Stomach (tissue), 8 donors: ENCODE measurements at regions not wholly inside any gene's neighbourhood (a gene's known extent, or its start where the extent isn't known, plus 50 kb on each side); places are given as distances from the start of the nearest gene placed in this dataset.

Source experiments
- DNase-seq, 2 donors: peaks; one replicate each; pipeline versions ENCODE4 v3.0.0 to v3.0.0-alpha.2; 2013 to 2019
- H3K27ac ChIP-seq, 5 donors: fragments of 200-600 bp in 4 of 5; sonication (generic) in 4 of 5; one replicate each; pipeline ENCODE4 v1.5.1; 2013 to 2019; ENCODE audit warnings: mild to moderate bottlenecking in 1 of 5, moderate library complexity in 1 of 5
- H3K27me3 ChIP-seq, 3 donors: fragments of 200-600 bp; sonication (generic); one replicate each; pipeline ENCODE4 v1.5.1; 2017 to 2019; ENCODE audit warnings: mixed run types in 1 of 3
- H3K36me3 ChIP-seq, 4 donors: fragments of 200-600 bp; sonication (generic); 1 replicate in 3 of 4; 2 replicates in 1 of 4; pipeline ENCODE4 v1.5.1; 2016 to 2019
- H3K4me1 ChIP-seq, 4 donors: fragments of 200-600 bp; sonication (generic); one replicate each; pipeline ENCODE4 v1.5.1; 2016 to 2019
- H3K4me3 ChIP-seq, 4 donors: fragments of 200-600 bp; sonication (generic) in 3 of 4; one replicate each; pipeline ENCODE4 v1.5.1; 2016 to 2019; ENCODE audit warnings: mild to moderate bottlenecking in 1 of 4
- H3K9me3 ChIP-seq, 4 donors: fragments of 200-600 bp; sonication (generic); one replicate each; pipeline ENCODE4 v1.5.1; 2016 to 2019
- CTCF ChIP-seq, 7 experiments: fragments of 450-650 bp in 4 of 7; fragments of 200-600 bp in 3 of 7; sonication (generic) in 3 of 7; IDR thresholded peaks; one replicate each; pipeline ENCODE4 v1.5.1; 2016 to 2019; ENCODE audit warnings: antibody characterized with exemption in 7 of 7, control low read depth in 2 of 7, mild to moderate bottlenecking in 1 of 7
- EP300 ChIP-seq: sonication (generic); formaldehyde crosslinking; IDR thresholded peaks from one replicate; pipeline ENCODE4 v1.6.1; 2017; ENCODE audit warnings: antibody characterized with exemption
- POLR2A ChIP-seq, 4 donors: fragments of 450-650 bp; IDR thresholded peaks; one replicate each; pipeline ENCODE4 v1.6.1; 2016; ENCODE audit warnings: antibody characterized with exemption in 4 of 4, control low read depth in 2 of 4, mild to moderate bottlenecking in 1 of 4, moderate library complexity in 1 of 4
- POLR2AphosphoS5 ChIP-seq, 3 donors: sonication (generic); formaldehyde crosslinking; IDR thresholded peaks; one replicate each; pipeline ENCODE4 v1.6.1; 2016; ENCODE audit warnings: antibody characterized with exemption in 3 of 3
- WGBS, 5 donors: extraction: QIAGEN DNeasy Blood & Tissue Kit in 3 of 5; methylation state at CpG; one replicate each; pipeline versions ENCODE4 v1.1.5 to v1.1.7; 2013 to 2018; 5-methylcytosine and 5-hydroxymethylcytosine counted together
- intact Hi-C: fragments of 100-400 bp; cut with DNase I; formaldehyde crosslinking; loops from one replicate; pipeline ENCODE4 v1.15.1; 2023; ENCODE audit warnings: low total_unique reads
- donor health status: healthy with polysubstance abuse.
- donor health status: Bipolar disorder and iron deficiency.
- donor health status: healthy.

- intact Hi-C loops, result no loop called here
- Histone ChIP-seq H3K9me3 (peaks cover 0 to under 1% (median 0%) of the 10 kb centered on the region in 4 donors), H3K4me3 (no peak overlapping the region), H3K36me3 (no peaks in the 10 kb centered on the region), H3K27me3 (no peaks in the 10 kb centered on the region), H3K27ac (no peak overlapping the region), H3K4me1 (no peaks in the 10 kb centered on the region)
- DNase-seq, result no peak
- no peak for TF ChIP-seq POLR2AphosphoS5 (IDR thresholded peaks at IDR 0.05)
These were observed 293.6 kb downstream of the DSEL start for GRCh38 chr18:67222887-67223286.

- DNase-seq, result no peak
- intact Hi-C loops, result no loop called here
- H3K27ac ChIP-seq, result no peak overlapping the region
- WGBS, 5 donors, result 68 to 81% (median 69%) methylated on average over 5 of the region's 5 CpGs
- H3K9me3 ChIP-seq, result no peaks in the 10 kb centered on the region
- no peak overlapping the region for H3K4me3 ChIP-seq
- H3K4me1 ChIP-seq, result no peaks in the 10 kb centered on the region
- TF ChIP-seq POLR2AphosphoS5 (IDR thresholded peaks at IDR 0.05) (no peak), CTCF (IDR thresholded peaks at IDR 0.05) (no peak), POLR2A (IDR thresholded peaks at IDR 0.05) (no peak), EP300 (no peak)
- peaks cover 0 to 5% (median 0%) of the 10 kb centered on the region in 3 donors for H3K27me3 ChIP-seq
- H3K36me3 ChIP-seq, result no peaks in the 10 kb centered on the region
These were observed 296.7 kb downstream of the DSEL start for GRCh38 chr18:67219821-67220220.

- H3K27ac ChIP-seq, result no peak overlapping the region
- H3K4me3 ChIP-seq, result no peak overlapping the region
- DNase-seq, result no peak
- H3K27me3 ChIP-seq, result peaks cover 0 to 5% (median 0%) of the 10 kb centered on the region in 3 donors
- TF ChIP-seq POLR2AphosphoS5 (IDR thresholded peaks at IDR 0.05) (no peak), CTCF (IDR thresholded peaks at IDR 0.05) (no peak), POLR2A (IDR thresholded peaks at IDR 0.05) (no peak), EP300 (no peak)
- H3K4me1 ChIP-seq, result no peaks in the 10 kb centered on the region
- H3K36me3 ChIP-seq, result no peaks in the 10 kb centered on the region
- 84 to 91% (median 90%) methylated on average over 3 of the region's 3 CpGs for WGBS, 5 donors
- no peaks in the 10 kb centered on the region for H3K9me3 ChIP-seq
- intact Hi-C loops, result no loop called here
These were observed 298.0 kb downstream of the DSEL start for GRCh38 chr18:67218556-67218955.

- no peak for TF ChIP-seq POLR2A (IDR thresholded peaks at IDR 0.05)
- peak in 5 of 7 experiments; percentile 69 to 84 (median 79) for TF ChIP-seq CTCF (IDR thresholded peaks at IDR 0.05)
- intact Hi-C loops, result no loop called here
- H3K27ac ChIP-seq, result no peak overlapping the region
- WGBS, 5 donors, result 1 to 4% (median 2%) methylated on average over 7 of the region's 7 CpGs
- H3K27me3 ChIP-seq, result peaks cover 0 to 5% (median 0%) of the 10 kb centered on the region in 3 donors
- no peak overlapping the region for H3K4me3 ChIP-seq
- H3K9me3 ChIP-seq, result no peaks in the 10 kb centered on the region
- DNase-seq, result peak; percentile 42 to 82
- no peaks in the 10 kb centered on the region for H3K4me1 ChIP-seq
- no peaks in the 10 kb centered on the region for H3K36me3 ChIP-seq
These were observed 298.9 kb downstream of the DSEL start for GRCh38 chr18:67217551-67218166.

GRCh38 chr18:67216846-67217245, 299.7 kb downstream of the DSEL start:
- intact Hi-C loops, result no loop called here
- peaks cover 0 to 5% (median 0%) of the 10 kb centered on the region in 3 donors for H3K27me3 ChIP-seq
- no peaks in the 10 kb centered on the region for H3K4me1 ChIP-seq
- H3K4me3 ChIP-seq, result no peak overlapping the region
- no peaks in the 10 kb centered on the region for H3K36me3 ChIP-seq
- no peak overlapping the region for H3K27ac ChIP-seq
- no peaks in the 10 kb centered on the region for H3K9me3 ChIP-seq
- TF ChIP-seq POLR2A (IDR thresholded peaks at IDR 0.05) (no peak), POLR2AphosphoS5 (IDR thresholded peaks at IDR 0.05) (no peak), EP300 (no peak), CTCF (IDR thresholded peaks at IDR 0.05) (no peak)
- WGBS, 5 donors, result 76 to 92% (median 91%) methylated on average over 1 of the region's 1 CpG
- DNase-seq, result no peak
